ENCODE measurements at regions not wholly inside any gene's neighbourhood (a gene's known extent, or its start where the extent isn't known, plus 50 kb on each side); places are given as distances from the start of the nearest gene placed in this dataset.
"Not testable (repeated sequence)": the region's sequence is repeated elsewhere in the genome, so short reads cannot be mapped to it uniquely, and the experiment has no call there.

GRCh38 chr6:22765015-22765414 lies 195.6 kb downstream of the HDGFL1 start:
- Histone ChIP-seq H3K4me1 (ENCODE audit: control insufficient read depth in 1 of 2, extremely low read depth in 1 of 2, insufficient read depth in 2 of 2, low read length in 2 of 2) (peaks cover 0 to 7% of the 10 kb centered on the region in 2 experiments), H3K27ac (ENCODE audit: low read length) (no peak overlapping the region), H3K27me3 (replicated peaks in 1 of 2; ENCODE audit: control insufficient read depth in 2 of 2, extremely low read depth in 1 of 2, insufficient read depth in 2 of 2, low read length in 1 of 2) (no peaks in the 10 kb centered on the region), H3K36me3 (ENCODE audit: control insufficient read depth in 2 of 2, extremely low read depth in 1 of 2, insufficient read depth in 1 of 2, low read length in 1 of 2) (no peaks in the 10 kb centered on the region), H3K4me3 (ENCODE audit: control insufficient read depth in 1 of 2, extremely low read depth in 1 of 2, low read length in 1 of 2) (no peak overlapping the region), H3K9me3 (no peaks in the 10 kb centered on the region)
- POLR2A ChIA-PET, result no interaction called here
- Mint-ChIP-seq H3K9me3 (peaks cover 0 to 15% (median 15%) of the 10 kb centered on the region in 3 donors), H3K4me1 (no peaks in the 10 kb centered on the region), H3K36me3 (no peaks in the 10 kb centered on the region), H3K4me3 (no peak overlapping the region), H3K27me3 (peaks cover 0 to 3% of the 10 kb centered on the region in 2 donors), H3K27ac (no peak overlapping the region)
- ATAC-seq (replicated peaks in 1 of 4), result no peak
- no CpG with 5 or more reads among the region's 4 CpGs for WGBS (ENCODE audit: insufficient coverage)
- CTCF ChIA-PET, result no interaction called here
- no peak for DNase-seq

- POLR2A ChIA-PET, result no interaction called here
- Histone ChIP-seq H3K27me3 (replicated peaks in 1 of 2; ENCODE audit: control insufficient read depth in 2 of 2, extremely low read depth in 1 of 2, insufficient read depth in 2 of 2, low read length in 1 of 2) (no peaks in the 10 kb centered on the region), H3K27ac (ENCODE audit: low read length) (no peak overlapping the region), H3K9me3 (no peaks in the 10 kb centered on the region), H3K36me3 (ENCODE audit: control insufficient read depth in 2 of 2, extremely low read depth in 1 of 2, insufficient read depth in 1 of 2, low read length in 1 of 2) (no peaks in the 10 kb centered on the region), H3K4me1 (ENCODE audit: control insufficient read depth in 1 of 2, extremely low read depth in 1 of 2, insufficient read depth in 2 of 2, low read length in 2 of 2) (peaks cover 0 to 7% of the 10 kb centered on the region in 2 experiments), H3K4me3 (ENCODE audit: control insufficient read depth in 1 of 2, extremely low read depth in 1 of 2, low read length in 1 of 2) (no peak overlapping the region)
- H3K36me3 Mint-ChIP-seq, result no peaks in the 10 kb centered on the region
- no CpG with 5 or more reads among the region's 4 CpGs for WGBS (ENCODE audit: insufficient coverage)
- CTCF ChIA-PET, result no interaction called here
- H3K9me3 Mint-ChIP-seq, result peaks cover 0 to 19% (median 15%) of the 10 kb centered on the region in 3 donors
- ATAC-seq (replicated peaks in 1 of 4) (no peak), DNase-seq (no peak)
- H3K27ac Mint-ChIP-seq, result no peak overlapping the region
- H3K4me1 Mint-ChIP-seq, result no peaks in the 10 kb centered on the region
- H3K27me3 Mint-ChIP-seq, result peaks cover 0 to 3% of the 10 kb centered on the region in 2 donors
- H3K4me3 Mint-ChIP-seq, result no peak overlapping the region
Observed at GRCh38 chr6:22766979-22767378, 197.6 kb downstream of the HDGFL1 start.

- Histone ChIP-seq H3K36me3 (ENCODE audit: control insufficient read depth in 2 of 2, extremely low read depth in 1 of 2, insufficient read depth in 1 of 2, low read length in 1 of 2) (no peaks in the 10 kb centered on the region), H3K27me3 (replicated peaks in 1 of 2; ENCODE audit: control insufficient read depth in 2 of 2, extremely low read depth in 1 of 2, insufficient read depth in 2 of 2, low read length in 1 of 2) (no peaks in the 10 kb centered on the region), H3K4me1 (ENCODE audit: control insufficient read depth in 1 of 2, extremely low read depth in 1 of 2, insufficient read depth in 2 of 2, low read length in 2 of 2) (peaks cover 0 to 4% of the 10 kb centered on the region in 2 experiments), H3K27ac (ENCODE audit: low read length) (no peak overlapping the region), H3K9me3 (no peaks in the 10 kb centered on the region), H3K4me3 (ENCODE audit: control insufficient read depth in 1 of 2, extremely low read depth in 1 of 2, low read length in 1 of 2) (no peak overlapping the region)
- ATAC-seq (replicated peaks in 1 of 4), result no peak
- peaks cover 0 to 19% (median 11%) of the 10 kb centered on the region in 3 donors for H3K9me3 Mint-ChIP-seq
- H3K27me3 Mint-ChIP-seq, result peaks cover 0 to 3% of the 10 kb centered on the region in 2 donors
- H3K4me3 Mint-ChIP-seq, result no peak overlapping the region
- WGBS (ENCODE audit: insufficient coverage), result no CpG with 5 or more reads among the region's 1 CpG
- H3K27ac Mint-ChIP-seq, result no peak overlapping the region
- no peak for DNase-seq
- H3K4me1 Mint-ChIP-seq, result no peaks in the 10 kb centered on the region
- ChIA-PET POLR2A (interaction anchor here in 1 of 2 donors (0.7 kb wide), 1 partner anchor 59 kb away, joined by 5 read pairs; no protein-coding TSS in a partner anchor), CTCF (no interaction called here)
- no peaks in the 10 kb centered on the region for H3K36me3 Mint-ChIP-seq
Observed at GRCh38 chr6:22770054-22770453, 200.7 kb downstream of the HDGFL1 start.

- H3K4me1 Mint-ChIP-seq, result no peaks in the 10 kb centered on the region
- H3K27me3 Mint-ChIP-seq, result peaks cover 0 to 3% of the 10 kb centered on the region in 2 donors
- Histone ChIP-seq H3K36me3 (ENCODE audit: control insufficient read depth in 2 of 2, extremely low read depth in 1 of 2, insufficient read depth in 1 of 2, low read length in 1 of 2) (no peaks in the 10 kb centered on the region), H3K4me1 (ENCODE audit: control insufficient read depth in 1 of 2, extremely low read depth in 1 of 2, insufficient read depth in 2 of 2, low read length in 2 of 2) (no peaks in the 10 kb centered on the region), H3K27me3 (replicated peaks in 1 of 2; ENCODE audit: control insufficient read depth in 2 of 2, extremely low read depth in 1 of 2, insufficient read depth in 2 of 2, low read length in 1 of 2) (no peaks in the 10 kb centered on the region), H3K4me3 (ENCODE audit: control insufficient read depth in 1 of 2, extremely low read depth in 1 of 2, low read length in 1 of 2) (no peak overlapping the region), H3K27ac (ENCODE audit: low read length) (no peak overlapping the region), H3K9me3 (no peaks in the 10 kb centered on the region)
- no CpG with 5 or more reads among the region's 2 CpGs for WGBS (ENCODE audit: insufficient coverage)
- no peak overlapping the region for H3K27ac Mint-ChIP-seq
- H3K4me3 Mint-ChIP-seq, result no peak overlapping the region
- DNase-seq, result no peak
- H3K9me3 Mint-ChIP-seq, result peaks cover 2 to 23% (median 16%) of the 10 kb centered on the region in 3 donors
- CTCF ChIA-PET, result no interaction called here
- ATAC-seq (replicated peaks in 1 of 4), result no peak
- POLR2A ChIA-PET, result no interaction called here
- no peaks in the 10 kb centered on the region for H3K36me3 Mint-ChIP-seq
Observed at GRCh38 chr6:22774129-22774528, 204.8 kb downstream of the HDGFL1 start.

- CTCF ChIA-PET; H3K4me3 Mint-ChIP-seq; ATAC-seq (replicated peaks in 1 of 4); H3K4me1 Mint-ChIP-seq; DNase-seq; H3K27me3 ChIP-seq (replicated peaks in 1 of 2; ENCODE audit: control insufficient read depth in 2 of 2, extremely low read depth in 1 of 2, insufficient read depth in 2 of 2, low read length in 1 of 2); H3K9me3 ChIP-seq; H3K27ac ChIP-seq (ENCODE audit: low read length); H3K36me3 ChIP-seq (ENCODE audit: control insufficient read depth in 2 of 2, extremely low read depth in 1 of 2, insufficient read depth in 1 of 2, low read length in 1 of 2); H3K27me3 Mint-ChIP-seq; H3K4me3 ChIP-seq (ENCODE audit: control insufficient read depth in 1 of 2, extremely low read depth in 1 of 2, low read length in 1 of 2); H3K36me3 Mint-ChIP-seq; H3K27ac Mint-ChIP-seq; H3K4me1 ChIP-seq (ENCODE audit: control insufficient read depth in 1 of 2, extremely low read depth in 1 of 2, insufficient read depth in 2 of 2, low read length in 2 of 2); POLR2A ChIA-PET: not testable (repeated sequence)
- WGBS (ENCODE audit: insufficient coverage), result 36% methylated on average over 1 of the region's 1 CpG
- peaks cover 11 to 39% (median 17%) of the 10 kb centered on the region in 3 donors for H3K9me3 Mint-ChIP-seq
Observed at GRCh38 chr6:22778438-22778837, 209.1 kb downstream of the HDGFL1 start.

- WGBS (ENCODE audit: insufficient coverage), result 86% methylated on average over 1 of the region's 2 CpGs
- no peaks in the 10 kb centered on the region for H3K4me1 Mint-ChIP-seq
- H3K4me1 ChIP-seq (ENCODE audit: control insufficient read depth in 1 of 2, extremely low read depth in 1 of 2, insufficient read depth in 2 of 2, low read length in 2 of 2), result no peaks in the 10 kb centered on the region
- no peaks in the 10 kb centered on the region for H3K9me3 ChIP-seq
- POLR2A ChIA-PET, result no interaction called here
- peaks cover 11 to 44% (median 17%) of the 10 kb centered on the region in 3 donors for H3K9me3 Mint-ChIP-seq
- no peak overlapping the region for H3K4me3 ChIP-seq (ENCODE audit: control insufficient read depth in 1 of 2, extremely low read depth in 1 of 2, low read length in 1 of 2)
- H3K36me3 Mint-ChIP-seq, result no peaks in the 10 kb centered on the region
- DNase-seq (no peak), ATAC-seq (replicated peaks in 1 of 4) (no peak)
- H3K27ac ChIP-seq (ENCODE audit: low read length), result no peak overlapping the region
- H3K36me3 ChIP-seq (ENCODE audit: control insufficient read depth in 2 of 2, extremely low read depth in 1 of 2, insufficient read depth in 1 of 2, low read length in 1 of 2), result no peaks in the 10 kb centered on the region
- H3K27me3 Mint-ChIP-seq, result no peaks in the 10 kb centered on the region
- CTCF ChIA-PET, result no interaction called here
- H3K27ac Mint-ChIP-seq, result no peak overlapping the region
- H3K4me3 Mint-ChIP-seq, result no peak overlapping the region
- no peaks in the 10 kb centered on the region for H3K27me3 ChIP-seq (replicated peaks in 1 of 2; ENCODE audit: control insufficient read depth in 2 of 2, extremely low read depth in 1 of 2, insufficient read depth in 2 of 2, low read length in 1 of 2)
Observed at GRCh38 chr6:22779062-22779461, 209.7 kb downstream of the HDGFL1 start.

- ChIA-PET POLR2A (no interaction called here), CTCF (no interaction called here)
- 83% methylated on average over 3 of the region's 4 CpGs for WGBS (ENCODE audit: insufficient coverage)
- H3K4me1 ChIP-seq (ENCODE audit: control insufficient read depth in 1 of 2, extremely low read depth in 1 of 2, insufficient read depth in 2 of 2, low read length in 2 of 2), result no peaks in the 10 kb centered on the region
- H3K4me3 ChIP-seq (ENCODE audit: control insufficient read depth in 1 of 2, extremely low read depth in 1 of 2, low read length in 1 of 2), result no peak overlapping the region
- ATAC-seq (replicated peaks in 1 of 4) (no peak), DNase-seq (no peak)
- Mint-ChIP-seq H3K4me3 (no peak overlapping the region), H3K27ac (no peak overlapping the region), H3K27me3 (no peaks in the 10 kb centered on the region), H3K4me1 (no peaks in the 10 kb centered on the region), H3K9me3 (peaks cover 8 to 29% (median 9%) of the 10 kb centered on the region in 3 donors), H3K36me3 (no peaks in the 10 kb centered on the region)
- H3K27me3 ChIP-seq (replicated peaks in 1 of 2; ENCODE audit: control insufficient read depth in 2 of 2, extremely low read depth in 1 of 2, insufficient read depth in 2 of 2, low read length in 1 of 2), result no peaks in the 10 kb centered on the region
- H3K9me3 ChIP-seq, result no peaks in the 10 kb centered on the region
- no peaks in the 10 kb centered on the region for H3K36me3 ChIP-seq (ENCODE audit: control insufficient read depth in 2 of 2, extremely low read depth in 1 of 2, insufficient read depth in 1 of 2, low read length in 1 of 2)
- no peak overlapping the region for H3K27ac ChIP-seq (ENCODE audit: low read length)
Observed at GRCh38 chr6:22783931-22784330, 214.6 kb downstream of the HDGFL1 start.

Data from T-cell (primary cell).